ENCODE measurements at regions not wholly inside any gene's neighbourhood (a gene's known extent, or its start where the extent isn't known, plus 50 kb on each side); places are given as distances from the start of the nearest gene placed in this dataset.

DNA sequence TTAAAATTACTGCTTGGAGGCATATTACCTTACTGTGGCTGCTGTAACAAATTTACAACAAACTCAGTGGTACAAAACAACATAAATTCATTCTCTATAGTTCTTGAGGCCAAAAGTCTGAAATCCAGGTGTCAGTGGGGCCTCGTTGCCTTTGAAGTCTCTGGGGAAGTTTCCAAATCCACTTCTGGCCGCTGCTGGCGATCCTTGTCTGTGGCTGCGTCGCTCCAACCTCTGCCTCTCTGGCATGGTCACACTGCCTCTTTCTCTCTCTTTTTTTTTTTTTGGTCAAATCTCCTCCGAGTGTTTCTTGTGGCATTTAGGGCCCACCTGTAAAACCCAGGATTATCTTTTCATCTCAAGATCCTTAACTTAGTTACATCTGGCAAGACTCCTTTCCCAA, 182.8 kb downstream of the ST6GAL2 start:
- Histone ChIP-seq H3K9me3 (ENCODE audit: low read depth) (no peaks in the 10 kb centered on the region), H4K20me1 (ENCODE audit: insufficient read depth, poor library complexity, severe bottlenecking) (no peaks in the 10 kb centered on the region), H2AFZ (no peak overlapping the region), H3K4me1 (ENCODE audit: insufficient read depth) (no peaks in the 10 kb centered on the region), H3K9me2 (replicated peaks; ENCODE audit: insufficient read depth) (no peaks in the 10 kb centered on the region), H3K4me3 (no peak overlapping the region), H3K27me3 (no peaks in the 10 kb centered on the region), H3K79me2 (no peaks in the 10 kb centered on the region), H3K4me2 (no peak overlapping the region), H3K27ac (no peak overlapping the region), H3K36me3 (replicated peaks; ENCODE audit: insufficient read depth, low read depth) (no peaks in the 10 kb centered on the region)
- DNase-seq (ENCODE audit: low spot score): no peak
- 80% methylated on average over 6 of the region's 6 CpGs for WGBS (ENCODE audit: low lambda C conversion rate, missing lambda C conversion rate)
- TF ChIP-seq EZH2 (IDR thresholded peaks at IDR 0.05; ENCODE audit: borderline replicate concordance) (no peak), EZH2phosphoT487 (IDR thresholded peaks at IDR 0.05; ENCODE audit: low read depth, severe bottlenecking, unreplicated experiment) (no peak)
- TF ChIP-seq, protein P1, sequence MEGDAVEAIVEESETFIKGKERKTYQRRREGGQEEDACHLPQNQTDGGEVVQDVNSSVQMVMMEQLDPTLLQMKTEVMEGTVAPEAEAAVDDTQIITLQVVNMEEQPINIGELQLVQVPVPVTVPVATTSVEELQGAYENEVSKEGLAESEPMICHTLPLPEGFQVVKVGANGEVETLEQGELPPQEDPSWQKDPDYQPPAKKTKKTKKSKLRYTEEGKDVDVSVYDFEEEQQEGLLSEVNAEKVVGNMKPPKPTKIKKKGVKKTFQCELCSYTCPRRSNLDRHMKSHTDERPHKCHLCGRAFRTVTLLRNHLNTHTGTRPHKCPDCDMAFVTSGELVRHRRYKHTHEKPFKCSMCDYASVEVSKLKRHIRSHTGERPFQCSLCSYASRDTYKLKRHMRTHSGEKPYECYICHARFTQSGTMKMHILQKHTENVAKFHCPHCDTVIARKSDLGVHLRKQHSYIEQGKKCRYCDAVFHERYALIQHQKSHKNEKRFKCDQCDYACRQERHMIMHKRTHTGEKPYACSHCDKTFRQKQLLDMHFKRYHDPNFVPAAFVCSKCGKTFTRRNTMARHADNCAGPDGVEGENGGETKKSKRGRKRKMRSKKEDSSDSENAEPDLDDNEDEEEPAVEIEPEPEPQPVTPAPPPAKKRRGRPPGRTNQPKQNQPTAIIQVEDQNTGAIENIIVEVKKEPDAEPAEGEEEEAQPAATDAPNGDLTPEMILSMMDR (IDR thresholded peaks at IDR 0.05; ENCODE audit: poor library complexity): no peak

DNA sequence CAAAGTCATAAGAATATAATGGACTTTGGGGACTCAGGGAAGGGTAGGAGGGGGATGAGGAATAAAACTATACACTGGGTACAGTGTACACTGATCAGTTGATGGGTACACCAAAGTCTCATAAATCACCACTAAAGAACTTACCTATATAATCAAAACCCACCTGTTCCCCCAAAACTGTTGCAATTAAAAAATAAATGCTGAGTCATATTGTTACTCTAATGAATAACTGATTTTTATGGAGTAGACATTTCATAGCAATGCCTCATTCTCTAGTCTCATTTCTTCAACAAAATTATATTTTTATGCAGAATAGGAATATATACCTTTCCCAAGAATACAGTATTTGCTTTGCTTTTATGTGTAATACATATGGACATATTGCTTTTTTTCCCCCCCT, 181.2 kb downstream of the ST6GAL2 start:
- no peak overlapping the region for H3K27ac ChIP-seq
- no peaks in the 10 kb centered on the region for H3K36me3 ChIP-seq (replicated peaks; ENCODE audit: insufficient read depth, low read depth)
- no peaks in the 10 kb centered on the region for H3K9me2 ChIP-seq (replicated peaks; ENCODE audit: insufficient read depth)
- DNase-seq (ENCODE audit: low spot score): no peak
- H3K79me2 ChIP-seq: no peaks in the 10 kb centered on the region
- no peaks in the 10 kb centered on the region for H3K9me3 ChIP-seq (ENCODE audit: low read depth)
- H3K4me2 ChIP-seq: no peak overlapping the region
- H3K4me1 ChIP-seq (ENCODE audit: insufficient read depth): no peaks in the 10 kb centered on the region
- H2AFZ ChIP-seq: no peak overlapping the region
- H3K27me3 ChIP-seq: no peaks in the 10 kb centered on the region
- no peaks in the 10 kb centered on the region for H4K20me1 ChIP-seq (ENCODE audit: insufficient read depth, poor library complexity, severe bottlenecking)
- TF ChIP-seq EZH2phosphoT487 (IDR thresholded peaks at IDR 0.05; ENCODE audit: low read depth, severe bottlenecking, unreplicated experiment) (no peak), EZH2 (IDR thresholded peaks at IDR 0.05; ENCODE audit: borderline replicate concordance) (no peak)
- TF ChIP-seq, protein P1 (IDR thresholded peaks at IDR 0.05; ENCODE audit: poor library complexity): no peak
- no peak overlapping the region for H3K4me3 ChIP-seq

DNA sequence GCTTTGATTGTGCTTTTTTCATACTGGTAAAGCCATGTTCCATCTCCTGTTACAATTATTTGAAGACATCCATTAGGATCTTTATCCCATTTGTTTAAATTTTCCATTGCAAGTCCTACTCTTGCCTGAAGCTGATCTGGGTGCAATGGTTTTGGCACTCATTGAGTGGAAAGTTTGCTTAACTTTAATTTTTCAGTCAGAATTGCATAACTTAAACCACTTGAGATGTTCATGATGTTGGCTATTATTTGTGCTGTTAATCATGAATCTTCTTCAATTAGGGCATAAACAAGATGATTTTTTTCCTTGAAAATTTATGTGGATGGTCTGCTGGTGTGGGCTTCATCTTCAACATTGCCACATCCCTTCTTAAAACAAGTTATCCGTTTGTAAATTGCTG, 180.1 kb downstream of the ST6GAL2 start:
- TF ChIP-seq EZH2 (IDR thresholded peaks at IDR 0.05; ENCODE audit: borderline replicate concordance) (no peak), EZH2phosphoT487 (IDR thresholded peaks at IDR 0.05; ENCODE audit: low read depth, severe bottlenecking, unreplicated experiment) (no peak)
- TF ChIP-seq, protein P1 (IDR thresholded peaks at IDR 0.05; ENCODE audit: poor library complexity): no peak
- Histone ChIP-seq H4K20me1 (ENCODE audit: insufficient read depth, poor library complexity, severe bottlenecking) (no peaks in the 10 kb centered on the region), H3K79me2 (no peaks in the 10 kb centered on the region), H3K9me2 (replicated peaks; ENCODE audit: insufficient read depth) (no peaks in the 10 kb centered on the region), H3K4me2 (no peak overlapping the region), H2AFZ (no peak overlapping the region), H3K36me3 (replicated peaks; ENCODE audit: insufficient read depth, low read depth) (no peaks in the 10 kb centered on the region), H3K4me1 (ENCODE audit: insufficient read depth) (no peaks in the 10 kb centered on the region), H3K9me3 (ENCODE audit: low read depth) (no peaks in the 10 kb centered on the region), H3K27me3 (no peaks in the 10 kb centered on the region), H3K27ac (no peak overlapping the region), H3K4me3 (no peak overlapping the region)
- DNase-seq (ENCODE audit: low spot score): no peak
- WGBS (ENCODE audit: low lambda C conversion rate, missing lambda C conversion rate): 86% methylated on average over 1 of the region's 1 CpG

DNA sequence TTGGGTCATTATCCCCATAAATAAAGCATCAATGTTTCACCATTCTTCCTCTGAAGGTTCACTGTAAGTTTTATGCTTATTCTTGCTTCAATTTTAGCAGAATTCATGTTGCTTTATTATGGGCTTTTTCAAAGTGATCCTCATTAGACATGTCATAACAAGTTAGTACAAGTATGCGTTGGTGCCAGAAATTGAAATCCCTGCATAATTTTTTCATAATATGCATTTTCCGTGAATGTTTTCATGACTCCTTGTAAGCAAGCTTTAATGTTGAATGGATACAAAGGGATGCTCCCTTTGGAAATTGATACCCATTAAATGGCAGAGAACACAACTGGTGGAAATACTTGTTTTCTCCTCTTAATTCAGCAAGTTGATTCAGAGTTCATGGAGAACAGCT, 179.7 kb downstream of the ST6GAL2 start:
- TF ChIP-seq EZH2phosphoT487 (IDR thresholded peaks at IDR 0.05; ENCODE audit: low read depth, severe bottlenecking, unreplicated experiment) (no peak), EZH2 (IDR thresholded peaks at IDR 0.05; ENCODE audit: borderline replicate concordance) (no peak)
- TF ChIP-seq, protein P1 (IDR thresholded peaks at IDR 0.05; ENCODE audit: poor library complexity): no peak
- no peaks in the 10 kb centered on the region for H3K9me3 ChIP-seq (ENCODE audit: low read depth)
- H2AFZ ChIP-seq: no peak overlapping the region
- H3K4me1 ChIP-seq (ENCODE audit: insufficient read depth): no peaks in the 10 kb centered on the region
- H4K20me1 ChIP-seq (ENCODE audit: insufficient read depth, poor library complexity, severe bottlenecking): no peaks in the 10 kb centered on the region
- no peak overlapping the region for H3K4me3 ChIP-seq
- no peaks in the 10 kb centered on the region for H3K36me3 ChIP-seq (replicated peaks; ENCODE audit: insufficient read depth, low read depth)
- no peak overlapping the region for H3K4me2 ChIP-seq
- H3K27ac ChIP-seq: no peak overlapping the region
- no peaks in the 10 kb centered on the region for H3K9me2 ChIP-seq (replicated peaks; ENCODE audit: insufficient read depth)
- no peaks in the 10 kb centered on the region for H3K79me2 ChIP-seq
- no peak for DNase-seq (ENCODE audit: low spot score)
- WGBS (ENCODE audit: low lambda C conversion rate, missing lambda C conversion rate): 98% methylated on average over 2 of the region's 2 CpGs
- H3K27me3 ChIP-seq: no peaks in the 10 kb centered on the region

Data from hepatocyte (in vitro differentiated cells).